Brain microvascular endothelial cell (primary cell): ENCODE measurements at regions not wholly inside any gene's neighbourhood (a gene's known extent, or its start where the extent isn't known, plus 50 kb on each side); places are given as distances from the start of the nearest gene placed in this dataset.

Source experiments
- DNase-seq: peaks from one replicate; pipeline ENCODE4 v3.0.0-alpha.2; 2020
- H3K27ac ChIP-seq: fragments of 250-450 bp; sonication (Bioruptor Pico); 2 replicates; pipeline ENCODE4 v1.5.1; 2020; ENCODE audit warnings: mild to moderate bottlenecking, moderate library complexity
- H3K27me3 ChIP-seq: fragments of 250-450 bp; sonication (Bioruptor Pico); replicated peaks from 2 replicates; pipeline ENCODE4 v1.5.1; 2020; ENCODE audit warnings: mild to moderate bottlenecking
- H3K36me3 ChIP-seq: fragments of 250-450 bp; sonication (Bioruptor Pico); replicated peaks from 2 replicates; pipeline ENCODE4 v1.5.1; 2020; ENCODE audit warnings: mild to moderate bottlenecking
- H3K4me3 ChIP-seq: 2 replicates; pipeline ENCODE4 v1.5.1; 2011; ENCODE audit warnings: low read depth, mild to moderate bottlenecking, control low read depth, low read length, moderate library complexity
- in situ Hi-C: cut with HindIII; loops from 2 replicates; pipeline ENCODE4 v1.10.0; 2017; ENCODE audit warnings: low sequenced_read_pairs, low pct_ligation_motif_present
- TF ChIP-seq, protein P1 (sequence below): IDR thresholded peaks from 2 replicates; pipeline ENCODE4 v1.5.1; 2011; ENCODE audit warnings: low read depth, mild to moderate bottlenecking, moderate library complexity, low read length, control low read depth, inconsistent platforms; ENCODE audit errors: missing control alignments

- in situ Hi-C loops: no loop called here
- no peaks in the 10 kb centered on the region for H3K36me3 ChIP-seq
- no peak overlapping the region for H3K27ac ChIP-seq
- DNase-seq: no peak
- TF ChIP-seq, protein P1, sequence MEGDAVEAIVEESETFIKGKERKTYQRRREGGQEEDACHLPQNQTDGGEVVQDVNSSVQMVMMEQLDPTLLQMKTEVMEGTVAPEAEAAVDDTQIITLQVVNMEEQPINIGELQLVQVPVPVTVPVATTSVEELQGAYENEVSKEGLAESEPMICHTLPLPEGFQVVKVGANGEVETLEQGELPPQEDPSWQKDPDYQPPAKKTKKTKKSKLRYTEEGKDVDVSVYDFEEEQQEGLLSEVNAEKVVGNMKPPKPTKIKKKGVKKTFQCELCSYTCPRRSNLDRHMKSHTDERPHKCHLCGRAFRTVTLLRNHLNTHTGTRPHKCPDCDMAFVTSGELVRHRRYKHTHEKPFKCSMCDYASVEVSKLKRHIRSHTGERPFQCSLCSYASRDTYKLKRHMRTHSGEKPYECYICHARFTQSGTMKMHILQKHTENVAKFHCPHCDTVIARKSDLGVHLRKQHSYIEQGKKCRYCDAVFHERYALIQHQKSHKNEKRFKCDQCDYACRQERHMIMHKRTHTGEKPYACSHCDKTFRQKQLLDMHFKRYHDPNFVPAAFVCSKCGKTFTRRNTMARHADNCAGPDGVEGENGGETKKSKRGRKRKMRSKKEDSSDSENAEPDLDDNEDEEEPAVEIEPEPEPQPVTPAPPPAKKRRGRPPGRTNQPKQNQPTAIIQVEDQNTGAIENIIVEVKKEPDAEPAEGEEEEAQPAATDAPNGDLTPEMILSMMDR: no peak
- no peaks in the 10 kb centered on the region for H3K27me3 ChIP-seq
- no peak overlapping the region for H3K4me3 ChIP-seq
Observed at GRCh38 chr11:86749821-86750401, 50.4 kb upstream of the PRSS23 start.

DNA sequence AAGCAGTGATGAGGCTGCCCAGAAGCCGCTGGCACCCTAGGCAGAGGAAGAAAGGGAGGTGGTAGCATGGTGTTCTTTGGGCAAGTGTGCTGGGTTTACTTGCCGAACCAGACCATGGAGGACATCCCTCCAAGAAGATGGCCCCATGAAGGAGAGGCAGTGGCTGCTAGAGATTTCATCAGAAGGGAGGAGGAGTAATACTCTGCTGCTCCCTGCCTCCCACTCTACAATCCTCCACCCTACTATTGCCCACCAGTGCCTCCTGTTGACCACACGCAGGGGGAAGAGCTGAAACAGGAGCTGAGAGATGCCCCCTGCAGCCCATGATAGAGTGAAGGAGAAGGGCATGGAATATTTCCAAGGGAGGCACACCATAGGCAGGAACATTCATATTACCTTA is 51.0 kb upstream of the PRSS23 start:
- TF ChIP-seq, protein P1: peak; percentile 43
- DNase-seq: no peak

GRCh38 chr11:86748296-86748695 is 52.0 kb upstream of the PRSS23 start:
- TF ChIP-seq, protein P1: no peak
- peak; percentile 61 for DNase-seq
- H3K27me3 ChIP-seq: no peaks in the 10 kb centered on the region
- peak overlapping the region; percentile 87 for H3K27ac ChIP-seq
- in situ Hi-C loops: no loop called here
- H3K36me3 ChIP-seq: no peaks in the 10 kb centered on the region
- H3K4me3 ChIP-seq: no peak overlapping the region

More for the DNA sequence above, 51.0 kb upstream of the PRSS23 start:
- Histone ChIP-seq H3K27ac (no peak overlapping the region), H3K36me3 (no peaks in the 10 kb centered on the region), H3K4me3 (no peak overlapping the region), H3K27me3 (no peaks in the 10 kb centered on the region)
- in situ Hi-C loops: no loop called here

GRCh38 chr11:86747801-86748200 is 52.5 kb upstream of the PRSS23 start:
- TF ChIP-seq, protein P1: no peak
- H3K27ac ChIP-seq: peak overlapping the region; percentile 87

GRCh38 chr11:86746514-86746913 is 53.8 kb upstream of the PRSS23 start:
- H3K4me3 ChIP-seq: no peak overlapping the region
- H3K36me3 ChIP-seq: no peaks in the 10 kb centered on the region
- TF ChIP-seq, protein P1: no peak
- DNase-seq: no peak
- H3K27me3 ChIP-seq: no peaks in the 10 kb centered on the region
- peak overlapping the region; percentile 97 for H3K27ac ChIP-seq
- in situ Hi-C loops: no loop called here

More at GRCh38 chr11:86747801-86748200, 52.5 kb upstream of the PRSS23 start:
- no peak for DNase-seq
- Histone ChIP-seq H3K27me3 (no peaks in the 10 kb centered on the region), H3K36me3 (no peaks in the 10 kb centered on the region), H3K4me3 (no peak overlapping the region)
- in situ Hi-C loops: no loop called here

DNA sequence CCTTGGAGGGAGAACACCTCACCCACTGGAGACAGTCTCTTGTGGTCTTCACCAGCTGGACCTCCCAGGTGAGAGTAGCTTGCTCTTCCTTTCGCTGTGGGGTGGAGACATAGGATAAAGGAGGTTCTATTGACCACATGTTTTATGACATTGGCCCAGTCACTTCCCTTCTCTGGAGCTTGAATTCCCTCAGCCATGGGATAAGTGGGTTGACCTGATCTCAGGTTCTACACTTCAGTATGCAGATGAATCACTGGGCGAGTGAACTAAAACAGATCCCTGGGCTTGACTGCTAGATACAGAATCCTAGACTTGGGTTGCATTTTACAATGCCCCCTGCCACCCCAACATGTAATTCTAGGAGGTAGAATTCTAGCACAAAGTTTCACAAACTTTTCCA is 54.8 kb upstream of the PRSS23 start:
- H3K27ac ChIP-seq: peak overlapping the region; percentile 98
- DNase-seq: peak; percentile 47
- no peaks in the 10 kb centered on the region for H3K27me3 ChIP-seq
- TF ChIP-seq, protein P1: no peak
- H3K36me3 ChIP-seq: no peaks in the 10 kb centered on the region
- H3K4me3 ChIP-seq: no peak overlapping the region
- in situ Hi-C loops: no loop called here
